SK-N-SH (cell line): ENCODE measurements at regions not wholly inside any gene's neighbourhood (a gene's known extent, or its start where the extent isn't known, plus 50 kb on each side); places are given as distances from the start of the nearest gene placed in this dataset.

Experiments
- CTCF ChIP-seq: fragments of 200-600 bp; sonication (generic); IDR thresholded peaks from 2 replicates; pipeline ENCODE4 v1.6.1; 2017; ENCODE audit warnings: antibody characterized with exemption, mild to moderate bottlenecking, moderate library complexity
- FOXM1 ChIP-seq: IDR thresholded peaks from 2 replicates; pipeline ENCODE4 v1.4.0; 2012; ENCODE audit warnings: low read depth, mild to moderate bottlenecking
- REST ChIP-seq: IDR thresholded peaks from 2 replicates; pipeline ENCODE4 v1.6.1; 2012; ENCODE audit warnings: mild to moderate bottlenecking, low read depth, low read length, moderate library complexity
- USF1 ChIP-seq: IDR thresholded peaks from 2 replicates; pipeline ENCODE4 v1.4.0; 2012; ENCODE audit warnings: low read depth, borderline replicate concordance

- TF ChIP-seq FOXM1 (no peak), USF1 (no peak), REST (no peak), CTCF (no peak)
These were observed 417.3 kb downstream of the RASEF start for GRCh38 chr9:82645600-82645999.
